ENCODE measurements at regions not wholly inside any gene's neighbourhood (a gene's known extent, or its start where the extent isn't known, plus 50 kb on each side); places are given as distances from the start of the nearest gene placed in this dataset.
"Not testable (repeated sequence)": the region's sequence is repeated elsewhere in the genome, so short reads cannot be mapped to it uniquely, and the experiment has no call there.

DNA sequence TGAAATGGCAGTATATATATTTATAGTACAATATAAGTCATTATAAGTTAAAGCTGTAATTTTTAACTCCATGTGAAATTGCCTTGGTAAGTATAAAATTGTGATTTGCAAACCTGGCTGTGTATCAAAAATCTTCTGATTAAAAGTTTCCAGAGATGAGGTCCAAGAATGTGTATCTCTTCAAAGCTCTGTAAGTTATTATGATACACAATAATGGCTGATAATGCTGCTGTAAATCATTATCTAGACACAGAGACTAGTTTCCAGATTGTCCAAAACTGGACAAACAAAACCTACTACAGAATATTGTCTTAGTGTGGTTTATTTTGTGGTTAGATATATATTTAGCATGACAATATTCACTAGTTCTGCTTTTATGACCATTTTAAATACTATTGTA, 514.8 kb downstream of the SLC6A15 start:
- ATAC-seq (ENCODE audit: low FRiP score in 2 of 2) (no peak), DNase-seq (no peak)
- Histone ChIP-seq H3K27me3 (no peaks in the 10 kb centered on the region), H3K36me3 (no peaks in the 10 kb centered on the region), H3K27ac (no peak overlapping the region), H3K4me1 (no peaks in the 10 kb centered on the region), H3K4me3 (no peak overlapping the region), H3K9me3 (no peaks in the 10 kb centered on the region)
- TF ChIP-seq, protein P1, sequence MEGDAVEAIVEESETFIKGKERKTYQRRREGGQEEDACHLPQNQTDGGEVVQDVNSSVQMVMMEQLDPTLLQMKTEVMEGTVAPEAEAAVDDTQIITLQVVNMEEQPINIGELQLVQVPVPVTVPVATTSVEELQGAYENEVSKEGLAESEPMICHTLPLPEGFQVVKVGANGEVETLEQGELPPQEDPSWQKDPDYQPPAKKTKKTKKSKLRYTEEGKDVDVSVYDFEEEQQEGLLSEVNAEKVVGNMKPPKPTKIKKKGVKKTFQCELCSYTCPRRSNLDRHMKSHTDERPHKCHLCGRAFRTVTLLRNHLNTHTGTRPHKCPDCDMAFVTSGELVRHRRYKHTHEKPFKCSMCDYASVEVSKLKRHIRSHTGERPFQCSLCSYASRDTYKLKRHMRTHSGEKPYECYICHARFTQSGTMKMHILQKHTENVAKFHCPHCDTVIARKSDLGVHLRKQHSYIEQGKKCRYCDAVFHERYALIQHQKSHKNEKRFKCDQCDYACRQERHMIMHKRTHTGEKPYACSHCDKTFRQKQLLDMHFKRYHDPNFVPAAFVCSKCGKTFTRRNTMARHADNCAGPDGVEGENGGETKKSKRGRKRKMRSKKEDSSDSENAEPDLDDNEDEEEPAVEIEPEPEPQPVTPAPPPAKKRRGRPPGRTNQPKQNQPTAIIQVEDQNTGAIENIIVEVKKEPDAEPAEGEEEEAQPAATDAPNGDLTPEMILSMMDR (IDR thresholded peaks at IDR 0.05), result no peak
- TF ChIP-seq POLR2AphosphoS5 (IDR thresholded peaks at IDR 0.05) (no peak), EP300 (IDR thresholded peaks at IDR 0.05) (no peak), POLR2A (IDR thresholded peaks at IDR 0.05) (no peak)

DNA sequence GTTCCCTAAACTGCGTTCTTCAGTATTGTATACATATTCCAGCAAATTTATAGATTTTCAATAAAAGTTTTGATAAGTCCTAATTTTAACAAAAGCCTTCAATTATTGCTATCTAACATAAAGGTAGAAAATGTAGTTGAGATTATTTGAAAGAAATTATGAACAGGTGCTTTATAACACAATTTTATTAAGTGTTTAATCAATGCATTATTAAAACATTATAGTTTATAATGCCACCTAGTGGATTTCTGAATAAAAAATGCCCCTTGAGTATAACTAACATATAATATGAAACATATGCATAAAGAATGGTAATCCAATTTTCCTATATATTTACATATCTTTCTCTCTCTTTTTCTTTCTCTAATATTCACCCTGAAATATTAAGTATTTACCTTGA, 515.3 kb downstream of the SLC6A15 start:
- H3K36me3 ChIP-seq, result no peaks in the 10 kb centered on the region
- no peak for TF ChIP-seq POLR2AphosphoS5 (IDR thresholded peaks at IDR 0.05)
- TF ChIP-seq, protein P1 (IDR thresholded peaks at IDR 0.05), result no peak
- TF ChIP-seq EP300 (IDR thresholded peaks at IDR 0.05), result no peak
- TF ChIP-seq POLR2A (IDR thresholded peaks at IDR 0.05), result no peak
- ATAC-seq (ENCODE audit: low FRiP score in 2 of 2) (no peak), DNase-seq (no peak)
- no peaks in the 10 kb centered on the region for H3K9me3 ChIP-seq
- H3K27me3 ChIP-seq, result no peaks in the 10 kb centered on the region
- H3K4me3 ChIP-seq, result no peak overlapping the region
- H3K27ac ChIP-seq, result no peak overlapping the region
- WGBS, 2 donors, result 95 to 98% methylated on average over 1 of the region's 1 CpG
- H3K4me1 ChIP-seq, result no peaks in the 10 kb centered on the region

DNA sequence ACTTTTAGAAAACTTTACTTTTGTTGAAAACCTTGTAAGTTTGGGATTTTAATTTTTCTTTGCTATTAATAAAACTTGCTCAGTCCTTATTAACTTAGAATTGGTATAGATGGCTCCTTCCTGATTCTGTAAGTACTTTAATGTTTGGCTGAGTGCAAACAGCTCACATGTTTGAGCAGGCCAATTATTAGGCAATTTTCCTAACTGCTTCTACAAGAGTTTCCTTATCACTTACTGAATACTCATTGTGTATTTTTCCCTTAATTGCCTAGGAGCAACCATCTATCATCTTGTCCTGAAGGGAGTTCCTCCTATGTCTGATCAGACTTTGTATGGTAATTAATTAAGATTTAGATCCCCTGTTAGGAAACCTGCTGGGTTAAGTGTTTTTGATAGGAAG, 521.4 kb downstream of the SLC6A15 start:
- not testable (repeated sequence) for H3K4me1 ChIP-seq; ATAC-seq (ENCODE audit: low FRiP score in 2 of 2); H3K4me3 ChIP-seq; H3K27me3 ChIP-seq; DNase-seq; H3K36me3 ChIP-seq; H3K9me3 ChIP-seq; H3K27ac ChIP-seq

DNA sequence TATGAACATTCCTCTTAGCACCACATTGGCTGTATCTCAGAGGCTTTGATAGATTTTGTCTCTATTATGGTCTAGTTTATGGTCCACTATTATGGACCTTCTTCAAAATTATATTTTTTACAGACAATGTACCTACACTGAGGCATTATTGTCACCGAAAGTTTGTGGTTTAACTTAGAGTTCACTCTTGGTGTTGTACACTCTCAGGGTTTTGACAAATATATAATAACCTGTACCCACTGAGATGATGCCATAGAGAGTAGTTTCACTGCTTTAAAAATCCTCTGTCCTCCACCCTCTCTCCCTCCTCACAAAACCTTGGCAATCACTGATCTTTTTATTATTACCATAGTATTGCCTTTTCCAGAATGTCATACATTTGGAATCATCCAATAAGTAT, 528.2 kb downstream of the SLC6A15 start:
- no peak for TF ChIP-seq EP300 (IDR thresholded peaks at IDR 0.05)
- TF ChIP-seq, protein P1 (IDR thresholded peaks at IDR 0.05), result no peak
- TF ChIP-seq POLR2A (IDR thresholded peaks at IDR 0.05), result no peak
- no peak for TF ChIP-seq POLR2AphosphoS5 (IDR thresholded peaks at IDR 0.05)
- no peak for DNase-seq
- Histone ChIP-seq H3K36me3 (no peaks in the 10 kb centered on the region), H3K4me3 (no peak overlapping the region), H3K27me3 (no peaks in the 10 kb centered on the region), H3K4me1 (no peaks in the 10 kb centered on the region), H3K9me3 (no peaks in the 10 kb centered on the region), H3K27ac (no peak overlapping the region)
- WGBS, 2 donors, result 94 to 97% methylated on average over 1 of the region's 1 CpG
- no peak for ATAC-seq (ENCODE audit: low FRiP score in 2 of 2)

DNA sequence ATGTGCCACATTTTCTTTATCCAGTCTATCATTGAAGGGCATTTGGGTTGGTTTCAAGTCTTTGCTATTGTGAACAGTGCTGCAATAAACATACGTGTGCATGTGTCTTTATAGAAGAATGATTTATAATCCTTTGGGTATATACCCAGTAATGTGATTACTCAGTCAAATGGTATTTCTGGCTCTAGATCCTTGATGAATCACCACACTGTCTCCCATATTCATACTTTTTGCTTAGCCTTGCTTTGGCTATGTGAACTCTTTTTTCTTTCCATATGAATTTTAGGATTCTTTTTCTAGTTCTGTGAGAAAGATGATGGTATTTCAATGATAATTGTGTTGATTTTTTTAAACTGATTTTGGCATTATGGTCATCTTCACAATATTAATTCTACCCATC, 530.1 kb downstream of the SLC6A15 start:
- not testable (repeated sequence) for DNase-seq; H3K9me3 ChIP-seq; H3K4me1 ChIP-seq; H3K27ac ChIP-seq; H3K27me3 ChIP-seq; H3K4me3 ChIP-seq; ATAC-seq (ENCODE audit: low FRiP score in 2 of 2); H3K36me3 ChIP-seq
- WGBS, 2 donors, result 82 to 90% methylated on average over 1 of the region's 1 CpG

DNA sequence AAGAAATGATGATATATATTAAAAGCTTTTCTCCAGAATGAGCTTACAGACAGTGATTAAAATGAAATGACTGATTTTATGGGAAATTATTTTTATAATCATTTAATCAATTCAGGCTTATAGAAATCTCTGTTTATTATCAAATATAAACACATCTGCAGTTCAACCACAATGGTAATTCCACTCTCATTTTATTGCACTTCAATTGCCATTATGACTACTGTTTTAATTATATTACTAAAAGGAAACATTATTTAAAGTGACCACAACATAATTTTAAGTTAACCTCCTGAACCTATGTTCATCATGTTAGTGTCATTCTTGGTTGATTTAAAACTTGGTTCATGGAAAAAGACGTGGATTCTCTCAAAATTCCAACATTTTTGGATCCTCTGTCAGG, 536.3 kb downstream of the SLC6A15 start:
- Histone ChIP-seq H3K4me1 (no peaks in the 10 kb centered on the region), H3K27ac (no peak overlapping the region), H3K27me3 (no peaks in the 10 kb centered on the region), H3K4me3 (no peak overlapping the region), H3K36me3 (no peaks in the 10 kb centered on the region), H3K9me3 (no peaks in the 10 kb centered on the region)
- no peak for ATAC-seq (ENCODE audit: low FRiP score in 2 of 2)
- 50 to 56% methylated on average over 1 of the region's 1 CpG for WGBS, 2 donors
- TF ChIP-seq POLR2AphosphoS5 (IDR thresholded peaks at IDR 0.05), result no peak
- TF ChIP-seq EP300 (IDR thresholded peaks at IDR 0.05), result no peak
- TF ChIP-seq, protein P1 (IDR thresholded peaks at IDR 0.05), result no peak
- TF ChIP-seq POLR2A (IDR thresholded peaks at IDR 0.05), result no peak
- no peak for DNase-seq

All from upper lobe of left lung (tissue), 6 donors.